ENCODE measurements at regions not wholly inside any gene's neighbourhood (a gene's known extent, or its start where the extent isn't known, plus 50 kb on each side); places are given as distances from the start of the nearest gene placed in this dataset.
"Not testable (repeated sequence)": the region's sequence is repeated elsewhere in the genome, so short reads cannot be mapped to it uniquely, and the experiment has no call there.

- Histone ChIP-seq H3K4me1 (ENCODE audit: control insufficient read depth in 2 of 2, insufficient read depth in 1 of 2, low read depth in 1 of 2, low read length in 2 of 2) (no peaks in the 10 kb centered on the region), H3K14ac (ENCODE audit: low read length) (no peak overlapping the region), H2BK12ac (ENCODE audit: low read length) (no peak overlapping the region), H2BK5ac (ENCODE audit: low read length) (no peak overlapping the region), H3K18ac (ENCODE audit: low read length) (no peak overlapping the region), H3K27me3 (ENCODE audit: control insufficient read depth in 3 of 3, insufficient read depth in 3 of 3, low read depth in 1 of 3, low read length in 3 of 3) (no peaks in the 10 kb centered on the region), H2AK5ac (ENCODE audit: low read depth, low read length) (no peak overlapping the region), H3K27ac (replicated peaks; ENCODE audit: low read length) (no peak overlapping the region), H3K36me3 (replicated peaks in 1 of 2; ENCODE audit: control insufficient read depth in 2 of 2, insufficient read depth in 2 of 2, low read length in 2 of 2) (no peaks in the 10 kb centered on the region), H3K23ac (ENCODE audit: low read depth, low read length, poor library complexity) (no peak overlapping the region), H3K79me1 (ENCODE audit: low read depth, low read length) (no peaks in the 10 kb centered on the region), H3K9me3 (replicated peaks in 1 of 2; ENCODE audit: control insufficient read depth in 2 of 2, insufficient read depth in 1 of 2, low read depth in 1 of 2, low read length in 2 of 2) (peaks cover 0 to 2% of the 10 kb centered on the region in 2 donors), H3K4me3 (ENCODE audit: low read length in 2 of 2) (no peak overlapping the region), H2BK15ac (ENCODE audit: low read length) (no peak overlapping the region), H4K8ac (ENCODE audit: low read depth, low read length) (no peak overlapping the region), H4K91ac (ENCODE audit: low read depth, low read length, poor library complexity) (no peak overlapping the region), H3K4ac (ENCODE audit: low read length) (no peak overlapping the region), H2BK120ac (ENCODE audit: low read depth, low read length) (no peak overlapping the region), H3K4me2 (ENCODE audit: insufficient read depth, low read length, poor library complexity, severe bottlenecking) (no peak overlapping the region), H3K9ac (ENCODE audit: low read depth, low read length, poor library complexity) (no peak overlapping the region), H2AFZ (ENCODE audit: low read length) (no peak overlapping the region)
- DNase-seq (ENCODE audit: low spot score), result no peak
- WGBS, 2 donors (ENCODE audit: extremely low coverage in 2 of 2, insufficient read length in 2 of 2, insufficient replicate concordance in 1 of 2), result no CpG with 5 or more reads among the region's 3 CpGs
Observed at GRCh38 chr3:67941433-67942030, 287.1 kb upstream of the SUCLG2 start.

- H2BK15ac ChIP-seq (ENCODE audit: low read length), result no peak overlapping the region
- no peak overlapping the region for H2BK120ac ChIP-seq (ENCODE audit: low read depth, low read length)
- no peaks in the 10 kb centered on the region for H3K4me1 ChIP-seq (ENCODE audit: control insufficient read depth in 2 of 2, insufficient read depth in 1 of 2, low read depth in 1 of 2, low read length in 2 of 2)
- H3K36me3 ChIP-seq (replicated peaks in 1 of 2; ENCODE audit: control insufficient read depth in 2 of 2, insufficient read depth in 2 of 2, low read length in 2 of 2), result no peaks in the 10 kb centered on the region
- no peak overlapping the region for H3K23ac ChIP-seq (ENCODE audit: low read depth, low read length, poor library complexity)
- no peaks in the 10 kb centered on the region for H3K79me1 ChIP-seq (ENCODE audit: low read depth, low read length)
- H3K27me3 ChIP-seq (ENCODE audit: control insufficient read depth in 3 of 3, insufficient read depth in 3 of 3, low read depth in 1 of 3, low read length in 3 of 3), result no peaks in the 10 kb centered on the region
- no peak overlapping the region for H2AK5ac ChIP-seq (ENCODE audit: low read depth, low read length)
- no peak overlapping the region for H3K14ac ChIP-seq (ENCODE audit: low read length)
- no peaks in the 10 kb centered on the region for H3K9me3 ChIP-seq (replicated peaks in 1 of 2; ENCODE audit: control insufficient read depth in 2 of 2, insufficient read depth in 1 of 2, low read depth in 1 of 2, low read length in 2 of 2)
- DNase-seq (ENCODE audit: low spot score), result no peak
- H3K4me3 ChIP-seq (ENCODE audit: low read length in 2 of 2), result no peak overlapping the region
- no peak overlapping the region for H4K8ac ChIP-seq (ENCODE audit: low read depth, low read length)
- no peak overlapping the region for H2AFZ ChIP-seq (ENCODE audit: low read length)
- H3K27ac ChIP-seq (replicated peaks; ENCODE audit: low read length), result no peak overlapping the region
- H3K4ac ChIP-seq (ENCODE audit: low read length), result no peak overlapping the region
- no CpG with 5 or more reads among the region's 2 CpGs for WGBS, 2 donors (ENCODE audit: extremely low coverage in 2 of 2, insufficient read length in 2 of 2, insufficient replicate concordance in 1 of 2)
- H2BK5ac ChIP-seq (ENCODE audit: low read length), result no peak overlapping the region
- no peak overlapping the region for H4K91ac ChIP-seq (ENCODE audit: low read depth, low read length, poor library complexity)
- no peak overlapping the region for H3K9ac ChIP-seq (ENCODE audit: low read depth, low read length, poor library complexity)
- no peak overlapping the region for H3K18ac ChIP-seq (ENCODE audit: low read length)
- H3K4me2 ChIP-seq (ENCODE audit: insufficient read depth, low read length, poor library complexity, severe bottlenecking), result no peak overlapping the region
- no peak overlapping the region for H2BK12ac ChIP-seq (ENCODE audit: low read length)
Observed at GRCh38 chr3:67940210-67940952, 286.0 kb upstream of the SUCLG2 start.

GRCh38 chr3:67937498-67938118 is 283.2 kb upstream of the SUCLG2 start:
- H3K79me1 ChIP-seq (ENCODE audit: low read depth, low read length), result no peaks in the 10 kb centered on the region
- no peak overlapping the region for H4K8ac ChIP-seq (ENCODE audit: low read depth, low read length)
- no peaks in the 10 kb centered on the region for H3K36me3 ChIP-seq (replicated peaks in 1 of 2; ENCODE audit: control insufficient read depth in 2 of 2, insufficient read depth in 2 of 2, low read length in 2 of 2)
- no peak overlapping the region for H2BK5ac ChIP-seq (ENCODE audit: low read length)
- H2AK5ac ChIP-seq (ENCODE audit: low read depth, low read length), result no peak overlapping the region
- H3K4ac ChIP-seq (ENCODE audit: low read length), result no peak overlapping the region
- no peaks in the 10 kb centered on the region for H3K4me1 ChIP-seq (ENCODE audit: control insufficient read depth in 2 of 2, insufficient read depth in 1 of 2, low read depth in 1 of 2, low read length in 2 of 2)
- no peak overlapping the region for H3K14ac ChIP-seq (ENCODE audit: low read length)
- H3K9ac ChIP-seq (ENCODE audit: low read depth, low read length, poor library complexity), result no peak overlapping the region
- no peak overlapping the region for H2BK12ac ChIP-seq (ENCODE audit: low read length)
- H3K18ac ChIP-seq (ENCODE audit: low read length), result no peak overlapping the region
- H2BK15ac ChIP-seq (ENCODE audit: low read length), result no peak overlapping the region
- no peak overlapping the region for H2BK120ac ChIP-seq (ENCODE audit: low read depth, low read length)
- no peak overlapping the region for H3K27ac ChIP-seq (replicated peaks; ENCODE audit: low read length)
- H3K4me2 ChIP-seq (ENCODE audit: insufficient read depth, low read length, poor library complexity, severe bottlenecking), result no peak overlapping the region
- H3K27me3 ChIP-seq (ENCODE audit: control insufficient read depth in 3 of 3, insufficient read depth in 3 of 3, low read depth in 1 of 3, low read length in 3 of 3), result no peaks in the 10 kb centered on the region
- no peak overlapping the region for H4K91ac ChIP-seq (ENCODE audit: low read depth, low read length, poor library complexity)
- H3K4me3 ChIP-seq (ENCODE audit: low read length in 2 of 2), result no peak overlapping the region
- no peak overlapping the region for H3K23ac ChIP-seq (ENCODE audit: low read depth, low read length, poor library complexity)
- no CpG with 5 or more reads among the region's 1 CpG for WGBS, 2 donors (ENCODE audit: extremely low coverage in 2 of 2, insufficient read length in 2 of 2, insufficient replicate concordance in 1 of 2)
- H2AFZ ChIP-seq (ENCODE audit: low read length), result no peak overlapping the region
- H3K9me3 ChIP-seq (replicated peaks in 1 of 2; ENCODE audit: control insufficient read depth in 2 of 2, insufficient read depth in 1 of 2, low read depth in 1 of 2, low read length in 2 of 2), result no peaks in the 10 kb centered on the region
- no peak for DNase-seq (ENCODE audit: low spot score)

GRCh38 chr3:67930394-67930793 is 276.0 kb upstream of the SUCLG2 start:
- H3K4me1 ChIP-seq (ENCODE audit: control insufficient read depth in 2 of 2, insufficient read depth in 1 of 2, low read depth in 1 of 2, low read length in 2 of 2); H3K27ac ChIP-seq (replicated peaks; ENCODE audit: low read length); H3K14ac ChIP-seq (ENCODE audit: low read length); H3K79me1 ChIP-seq (ENCODE audit: low read depth, low read length); DNase-seq (ENCODE audit: low spot score); H3K23ac ChIP-seq (ENCODE audit: low read depth, low read length, poor library complexity); H3K4me3 ChIP-seq (ENCODE audit: low read length in 2 of 2); H2BK12ac ChIP-seq (ENCODE audit: low read length); H3K36me3 ChIP-seq (replicated peaks in 1 of 2; ENCODE audit: control insufficient read depth in 2 of 2, insufficient read depth in 2 of 2, low read length in 2 of 2); H2AFZ ChIP-seq (ENCODE audit: low read length); H4K8ac ChIP-seq (ENCODE audit: low read depth, low read length); H2BK120ac ChIP-seq (ENCODE audit: low read depth, low read length); H2AK5ac ChIP-seq (ENCODE audit: low read depth, low read length); H2BK15ac ChIP-seq (ENCODE audit: low read length); H3K9ac ChIP-seq (ENCODE audit: low read depth, low read length, poor library complexity); H4K91ac ChIP-seq (ENCODE audit: low read depth, low read length, poor library complexity); H3K4me2 ChIP-seq (ENCODE audit: insufficient read depth, low read length, poor library complexity, severe bottlenecking); H3K18ac ChIP-seq (ENCODE audit: low read length); H3K9me3 ChIP-seq (replicated peaks in 1 of 2; ENCODE audit: control insufficient read depth in 2 of 2, insufficient read depth in 1 of 2, low read depth in 1 of 2, low read length in 2 of 2); H3K27me3 ChIP-seq (ENCODE audit: control insufficient read depth in 3 of 3, insufficient read depth in 3 of 3, low read depth in 1 of 3, low read length in 3 of 3); H2BK5ac ChIP-seq (ENCODE audit: low read length); H3K4ac ChIP-seq (ENCODE audit: low read length): not testable (repeated sequence)
- WGBS, 2 donors (ENCODE audit: extremely low coverage in 2 of 2, insufficient read length in 2 of 2, insufficient replicate concordance in 1 of 2), result no CpG with 5 or more reads among the region's 4 CpGs

Data from neuronal stem cell (in vitro differentiated cells).